Bone marrow (tissue), 2 donors: ENCODE measurements at regions not wholly inside any gene's neighbourhood (a gene's known extent, or its start where the extent isn't known, plus 50 kb on each side); places are given as distances from the start of the nearest gene placed in this dataset.
"Not testable (repeated sequence)": the region's sequence is repeated elsewhere in the genome, so short reads cannot be mapped to it uniquely, and the experiment has no call there.

Source experiments
- DNase-seq, 2 donors: peaks; one replicate each; lab custom pipeline; 2025; lab: John Stamatoyannopoulos, UW

GRCh38 chr10:117492504-117492903, 50.0 kb upstream of the EMX2 start:
- no peak for DNase-seq

- no peak for DNase-seq
Measured at GRCh38 chr10:117488004-117488403, 54.5 kb upstream of the EMX2 start.

GRCh38 chr10:117486606-117487005, 55.9 kb upstream of the EMX2 start:
- DNase-seq = no peak

GRCh38 chr10:117483056-117483590, 59.4 kb upstream of the EMX2 start:
- no peak for DNase-seq

- DNase-seq = not testable (repeated sequence)
Measured at GRCh38 chr10:117481011-117481410, 61.5 kb upstream of the EMX2 start.

- no peak for DNase-seq
Measured at GRCh38 chr10:117480097-117480496, 62.4 kb upstream of the EMX2 start.

GRCh38 chr10:117477961-117478670, 64.4 kb upstream of the EMX2 start:
- no peak for DNase-seq

- no peak for DNase-seq
Measured at GRCh38 chr10:117477211-117477947, 65.2 kb upstream of the EMX2 start.

GRCh38 chr10:117476716-117477115, 65.8 kb upstream of the EMX2 start:
- no peak for DNase-seq

- no peak for DNase-seq
Measured at GRCh38 chr10:117476281-117476680, 66.3 kb upstream of the EMX2 start.

- no peak for DNase-seq
Measured at GRCh38 chr10:117472872-117473271, 69.7 kb upstream of the EMX2 start.

- DNase-seq = no peak
Measured at GRCh38 chr10:117471344-117471874, 71.1 kb upstream of the EMX2 start.

GRCh38 chr10:117470733-117471132, 71.8 kb upstream of the EMX2 start:
- DNase-seq = no peak

GRCh38 chr10:117468665-117469064, 73.9 kb upstream of the EMX2 start:
- no peak for DNase-seq

- DNase-seq = no peak
Measured at GRCh38 chr10:117464176-117464575, 78.4 kb upstream of the EMX2 start.

- no peak for DNase-seq
Measured at GRCh38 chr10:117463545-117463920, 79.0 kb upstream of the EMX2 start.

GRCh38 chr10:117462816-117463544, 79.6 kb upstream of the EMX2 start:
- DNase-seq = no peak

GRCh38 chr10:117462424-117462792, 80.1 kb upstream of the EMX2 start:
- DNase-seq = no peak

GRCh38 chr10:117461766-117462423, 80.7 kb upstream of the EMX2 start:
- no peak for DNase-seq

- no peak for DNase-seq
Measured at GRCh38 chr10:117460846-117461765, 81.4 kb upstream of the EMX2 start.

- DNase-seq = no peak
Measured at GRCh38 chr10:117458571-117458970, 83.3 kb upstream of the PDZD8 start.
